Pons (tissue), 1 donor: ENCODE measurements at regions not wholly inside any gene's neighbourhood (a gene's known extent, or its start where the extent isn't known, plus 50 kb on each side); places are given as distances from the start of the nearest gene placed in this dataset.
"Not testable (repeated sequence)": the region's sequence is repeated elsewhere in the genome, so short reads cannot be mapped to it uniquely, and the experiment has no call there.

Source experiments
- DNase-seq: peaks from one replicate; pipeline ENCODE4 v3.0.0-alpha.2; 2016; ENCODE audit warnings: low spot score

DNA sequence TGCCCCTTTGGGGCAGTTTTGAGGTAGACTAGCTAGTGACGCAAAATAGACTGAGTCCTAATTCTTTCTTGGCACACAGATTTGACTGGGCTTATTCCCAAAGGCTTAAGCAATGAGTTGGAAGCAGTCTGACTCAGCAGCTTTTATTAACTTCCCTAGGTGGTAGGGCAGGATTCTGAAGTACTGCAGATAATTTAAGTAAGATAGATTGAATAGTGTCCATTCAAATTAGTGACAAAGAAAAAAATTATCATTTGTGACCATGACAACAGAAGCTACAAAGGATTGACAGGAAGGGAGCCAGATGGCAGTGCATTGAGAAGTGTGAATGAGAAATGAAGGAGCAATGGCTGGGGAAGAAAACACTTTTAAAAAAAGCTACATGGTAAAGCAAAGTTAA lies 649.4 kb downstream of the CDH9 start:
- peak; percentile 55 for DNase-seq

DNA sequence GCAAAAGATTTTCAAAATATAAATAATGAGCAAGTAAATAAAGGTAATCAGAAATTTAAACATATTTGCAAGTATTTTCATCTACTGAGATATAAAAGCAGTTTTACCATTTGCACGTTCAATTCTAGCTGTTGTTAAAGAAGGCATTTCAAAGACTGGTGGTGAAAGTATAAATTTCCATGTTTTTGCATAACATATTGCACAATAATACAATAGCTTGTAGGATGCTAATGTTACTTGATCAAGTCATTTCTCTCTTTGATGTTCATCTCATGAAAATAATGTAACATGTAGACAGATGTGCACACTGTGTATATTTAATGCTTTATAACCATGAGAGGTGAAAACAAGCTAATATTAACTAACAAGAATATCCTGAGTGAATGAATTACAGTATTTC lies 651.9 kb downstream of the CDH9 start:
- no peak for DNase-seq

DNA sequence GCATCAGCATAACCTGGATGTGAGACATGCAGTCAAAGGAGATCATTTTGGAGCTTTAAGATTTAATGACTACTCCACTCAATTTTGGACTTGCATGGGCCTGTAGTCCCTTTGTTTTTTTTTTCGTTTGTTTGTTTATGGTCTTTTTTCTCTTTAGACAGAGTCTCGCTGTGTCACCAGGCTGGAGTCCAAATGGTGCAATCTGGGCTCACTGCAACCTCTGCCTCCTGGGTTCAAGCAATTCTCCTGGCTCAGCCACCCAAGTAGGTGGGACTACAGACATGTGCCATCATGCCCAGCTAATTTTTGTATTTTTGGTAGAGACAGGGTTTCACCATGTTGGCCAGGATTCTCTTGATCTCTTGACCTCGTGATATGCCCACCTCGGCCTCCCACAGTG lies 673.8 kb downstream of the CDH9 start:
- DNase-seq: not testable (repeated sequence)

DNA sequence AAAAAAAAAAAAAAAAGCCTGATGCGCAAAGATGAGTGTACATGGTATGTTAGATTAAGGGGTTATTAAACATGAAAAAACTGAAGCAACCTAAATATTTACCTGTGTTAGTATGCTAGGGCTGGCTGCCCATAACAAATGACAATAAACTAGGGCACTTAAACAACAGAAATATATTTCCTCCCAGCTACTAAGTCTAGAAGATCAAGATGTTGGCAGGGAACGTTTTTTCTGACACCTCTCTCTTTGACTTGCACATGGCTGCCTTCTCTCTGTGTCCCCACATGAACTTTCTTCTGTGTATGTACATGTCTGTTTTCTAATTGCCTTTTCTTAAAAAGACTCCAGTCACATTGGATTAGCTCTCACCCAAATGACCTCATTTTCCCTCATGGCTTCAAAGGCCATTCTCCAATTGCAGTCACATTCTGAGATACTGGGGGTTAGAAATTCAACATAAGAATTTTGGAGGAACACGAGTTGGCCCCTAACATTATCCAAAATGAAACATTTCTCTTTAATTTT lies 694.5 kb downstream of the CDH9 start:
- no peak for DNase-seq

GRCh38 chr5:26339576-26339975 lies 698.8 kb downstream of the CDH9 start:
- no peak for DNase-seq

DNA sequence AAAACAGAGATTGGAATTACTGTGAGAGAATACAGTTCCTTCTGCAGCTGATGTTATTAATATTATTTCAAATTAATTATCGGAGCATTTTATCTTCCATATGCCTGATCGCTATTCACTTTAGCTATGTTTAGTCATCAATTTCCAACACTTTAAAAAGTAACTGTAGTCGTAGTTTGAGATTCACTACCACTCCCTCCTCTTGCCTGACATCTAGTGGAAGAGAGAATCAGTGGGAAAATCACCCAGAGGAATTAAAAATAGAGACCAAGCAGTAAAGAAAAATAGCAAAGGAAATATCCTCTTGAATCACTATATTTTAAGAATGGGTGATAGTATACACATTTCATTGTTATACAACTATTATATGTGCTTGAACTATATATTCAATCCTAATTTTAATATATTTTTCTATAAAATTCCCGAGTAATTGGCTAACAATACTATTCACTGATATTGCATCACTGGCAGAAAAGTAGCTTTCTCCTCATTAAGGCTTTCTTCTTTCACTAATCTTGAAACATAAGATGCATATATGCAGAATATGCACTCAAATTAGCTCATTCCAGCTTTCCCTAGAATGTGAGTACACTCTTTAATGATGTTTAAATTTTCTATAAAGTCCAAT lies 708.7 kb downstream of the CDH9 start:
- peak; percentile 30 for DNase-seq

GRCh38 chr5:26326153-26326759 lies 712.1 kb downstream of the CDH9 start:
- DNase-seq: no peak

DNA sequence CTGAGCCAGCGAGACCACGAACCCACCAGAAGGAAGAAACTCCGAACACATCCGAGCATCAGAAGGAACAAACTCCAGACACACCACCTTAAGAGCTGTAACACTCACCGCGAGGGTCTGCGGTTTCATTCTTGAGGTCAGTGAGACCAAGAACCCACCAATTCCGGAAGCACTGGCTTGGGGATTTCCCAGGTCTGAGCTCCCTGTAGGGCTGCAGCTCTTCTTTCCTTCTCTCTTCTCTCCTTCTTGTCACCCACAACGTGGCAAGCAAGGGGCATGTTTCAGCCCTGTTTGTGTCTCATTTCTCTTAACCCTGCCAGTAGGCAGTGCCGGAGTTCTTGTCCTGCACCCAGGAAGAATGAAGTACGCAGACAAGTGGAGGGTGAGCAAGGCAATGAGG lies 713.0 kb downstream of the CDH9 start:
- DNase-seq: not testable (repeated sequence)

DNA sequence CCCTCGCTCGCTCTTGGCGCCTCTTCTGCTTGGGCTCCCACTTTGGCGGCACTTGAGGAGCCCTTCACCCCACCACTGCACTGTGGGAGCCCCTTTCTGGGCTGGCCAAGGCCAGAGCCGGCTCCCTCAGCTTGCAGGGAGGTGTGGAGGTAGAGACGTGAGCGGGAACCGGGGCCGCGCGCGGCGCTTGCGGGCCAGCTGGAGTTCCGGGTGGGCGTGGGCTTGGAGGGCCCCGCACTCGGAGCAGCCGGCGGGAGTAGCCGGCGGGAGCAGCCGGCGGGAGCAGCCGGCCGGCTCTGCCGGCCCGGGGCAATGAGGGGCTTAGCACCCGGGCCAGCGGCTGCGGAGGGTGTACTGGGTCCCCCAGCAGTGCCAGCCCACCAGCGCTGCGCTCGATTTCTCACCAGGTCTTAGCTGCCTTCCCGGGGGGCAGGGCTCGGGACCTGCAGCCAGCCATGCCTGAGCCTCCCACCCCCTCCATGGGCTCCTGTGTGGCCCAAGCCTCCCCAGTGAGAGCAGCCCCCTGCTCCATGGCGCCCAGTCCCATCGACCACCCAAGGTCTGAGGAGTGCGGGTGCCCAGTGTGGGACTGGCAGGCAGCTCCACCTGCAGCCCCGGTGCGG lies 714.0 kb downstream of the CDH9 start:
- DNase-seq: not testable (repeated sequence)

DNA sequence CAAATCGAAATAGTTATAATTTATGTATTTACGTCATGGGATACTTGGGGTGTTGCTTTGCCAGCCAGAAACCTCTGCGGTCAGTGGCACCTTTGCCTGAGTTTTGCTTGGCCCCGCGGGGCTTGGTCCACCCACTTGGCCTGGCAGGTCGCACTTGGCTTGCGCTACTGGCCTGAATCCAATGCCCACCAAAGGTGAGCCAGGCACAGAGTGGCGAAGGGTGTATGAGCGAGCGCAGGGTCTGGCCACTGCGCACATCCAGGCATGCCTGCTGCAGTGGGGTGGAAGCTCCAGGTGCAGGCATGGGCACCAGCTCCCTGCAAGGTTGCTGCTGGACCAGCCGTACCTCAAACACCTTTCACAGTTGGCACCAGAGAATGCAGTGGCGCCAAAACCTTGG lies 714.6 kb downstream of the CDH9 start:
- no peak for DNase-seq

GRCh38 chr5:26321278-26321677 lies 717.1 kb downstream of the CDH9 start:
- no peak for DNase-seq

DNA sequence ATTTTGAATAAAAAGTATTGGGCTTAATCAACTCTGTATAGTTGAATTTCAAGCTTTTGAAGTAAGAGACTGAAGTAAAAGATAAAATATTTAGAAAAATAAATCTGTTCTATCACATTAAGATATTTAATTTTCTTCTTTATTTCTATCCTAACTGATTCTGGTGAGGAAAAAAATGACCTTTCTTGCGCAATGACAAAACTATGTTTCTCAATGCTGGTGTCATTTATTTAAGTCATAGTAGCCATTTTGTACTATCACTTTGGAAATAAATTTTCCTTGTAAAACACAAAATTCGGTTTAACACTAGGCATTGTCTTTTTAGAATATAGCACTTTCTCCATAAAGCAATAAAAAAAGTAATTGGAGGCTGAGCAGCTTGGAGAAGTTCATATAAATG lies 728.0 kb downstream of the CDH9 start:
- no peak for DNase-seq

DNA sequence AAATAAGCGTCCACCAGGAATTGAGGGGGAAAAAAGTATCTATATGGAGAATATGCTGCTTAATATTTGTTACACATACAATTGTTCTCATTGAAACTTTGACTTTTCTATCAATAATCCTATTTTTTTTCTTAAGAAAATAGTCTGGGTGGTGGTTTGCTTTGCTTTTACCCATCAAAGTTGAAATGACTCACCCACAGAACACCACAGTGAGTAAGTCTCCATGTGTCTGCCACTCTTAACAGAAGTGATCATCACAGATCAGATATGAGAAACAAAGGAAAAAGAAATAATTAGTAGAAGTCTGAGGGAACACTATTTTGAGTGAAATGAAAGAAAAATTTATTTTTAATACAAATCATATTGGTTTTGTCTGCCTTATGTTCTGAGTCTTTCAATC lies 742.8 kb downstream of the CDH9 start:
- DNase-seq: peak; percentile 5

GRCh38 chr5:26282190-26282589 lies 756.2 kb downstream of the CDH9 start:
- DNase-seq: no peak

GRCh38 chr5:26278078-26278477 lies 760.3 kb downstream of the CDH9 start:
- DNase-seq: no peak

GRCh38 chr5:26259081-26259480 lies 779.3 kb downstream of the CDH9 start:
- peak; percentile 5 for DNase-seq

- peak; percentile 21 for DNase-seq
Observed at GRCh38 chr5:26245321-26245720, 793.1 kb downstream of the CDH9 start.

DNA sequence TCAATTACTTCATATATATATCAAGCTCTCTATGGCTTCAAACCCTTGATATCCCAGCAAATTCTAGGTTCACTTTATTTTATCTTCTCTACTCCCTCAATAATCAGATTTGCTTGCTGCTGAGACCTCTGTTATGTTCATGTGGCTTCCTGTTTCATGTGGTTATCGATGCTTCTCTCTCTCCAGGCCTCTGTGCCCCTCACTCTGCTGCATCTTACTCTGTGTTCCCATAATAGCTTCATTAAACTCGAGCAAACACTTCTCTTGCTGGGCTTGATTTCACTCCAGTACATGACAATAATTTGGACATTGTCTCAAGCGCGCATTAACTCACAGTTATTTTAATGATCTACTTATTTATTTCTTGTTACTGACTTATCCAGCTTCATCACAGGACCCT lies 798.8 kb downstream of the CDH9 start:
- DNase-seq: no peak

DNA sequence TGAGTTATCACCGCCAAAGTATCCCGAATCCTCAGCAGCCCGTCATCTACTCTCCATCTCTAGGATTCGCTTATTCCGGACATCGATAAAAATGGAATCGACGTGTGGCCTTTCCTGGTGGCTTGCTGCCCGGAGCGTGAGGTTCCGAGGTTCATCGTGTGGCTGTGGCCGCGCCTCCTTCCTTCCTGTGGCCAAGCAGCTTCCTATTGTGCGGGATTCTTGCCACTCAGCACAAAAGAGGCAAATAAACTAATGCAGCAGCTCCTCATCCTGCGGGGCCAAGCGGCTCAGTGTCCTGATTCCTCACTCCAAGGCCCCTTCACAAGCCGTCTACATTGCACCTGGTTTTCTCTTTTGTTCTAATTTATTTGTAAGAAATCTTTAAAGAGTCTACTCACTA lies 800.9 kb downstream of the CDH9 start:
- DNase-seq: no peak

GRCh38 chr5:26236936-26237335 lies 801.5 kb downstream of the CDH9 start:
- no peak for DNase-seq

GRCh38 chr5:26232706-26233105 lies 805.7 kb downstream of the CDH9 start:
- DNase-seq: no peak

DNA sequence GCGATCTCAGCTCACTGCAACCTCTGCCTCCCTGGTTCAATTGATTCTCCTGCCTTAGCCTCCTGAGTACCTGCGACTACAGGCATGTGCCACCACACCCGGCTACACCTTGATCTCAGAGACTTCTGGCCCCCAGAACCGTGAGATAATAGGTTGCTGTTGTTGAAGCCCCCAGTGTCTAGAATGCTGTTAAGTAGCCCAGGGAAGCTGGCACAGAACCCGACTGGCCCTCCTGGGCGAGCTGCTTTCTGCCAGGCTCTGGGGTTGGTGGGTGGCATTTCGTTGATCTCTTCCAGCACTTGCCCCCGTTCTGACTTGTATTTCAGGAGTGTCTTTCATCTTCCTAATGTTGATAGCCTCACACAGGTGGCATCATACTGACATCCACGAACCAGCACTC lies 807.1 kb downstream of the CDH9 start:
- no peak for DNase-seq

GRCh38 chr5:26229848-26230247 lies 808.5 kb downstream of the CDH9 start:
- no peak for DNase-seq

DNA sequence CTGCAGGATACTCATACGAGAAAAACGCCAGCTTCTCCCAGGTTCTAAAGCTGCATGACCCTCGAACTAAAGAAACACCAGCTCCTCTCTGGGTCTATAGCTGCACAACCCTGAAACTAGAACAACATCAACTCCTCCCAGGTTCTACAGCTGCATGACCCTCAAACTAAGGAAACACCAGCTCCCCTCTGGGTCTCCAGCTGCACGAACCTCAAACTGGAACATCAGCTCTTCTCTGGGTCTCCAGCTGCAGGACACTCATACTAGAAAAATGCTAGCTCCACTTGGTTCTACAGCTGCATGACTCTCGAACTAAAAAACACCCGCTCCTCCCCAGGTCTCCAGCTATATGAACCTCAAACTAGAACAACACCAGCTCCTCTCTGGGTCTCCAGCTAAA lies 811.1 kb downstream of the CDH9 start:
- DNase-seq: no peak
